HG02852 (cell line): ENCODE measurements at regions not wholly inside any gene's neighbourhood (a gene's known extent, or its start where the extent isn't known, plus 50 kb on each side); places are given as distances from the start of the nearest gene placed in this dataset.

Source experiments
- ATAC-seq: cut with Tn5 transposase; IDR thresholded peaks from one replicate; pipeline ENCODE4 v1.9.1; 2021; ENCODE audit warnings: mild to moderate bottlenecking, moderate library complexity; ENCODE audit not compliant: unreplicated experiment

- ATAC-seq, result peak; percentile 67
Measured at GRCh38 chr3:31004025-31004678, 109.7 kb upstream of the GADL1 start.

GRCh38 chr3:31008994-31009393 is 114.5 kb upstream of the GADL1 start:
- no peak for ATAC-seq

- ATAC-seq, result no peak
Measured at GRCh38 chr3:31009881-31010280, 115.4 kb upstream of the GADL1 start.

- ATAC-seq, result no peak
Measured at GRCh38 chr3:31010491-31010890, 116.0 kb upstream of the GADL1 start.

- no peak for ATAC-seq
Measured at GRCh38 chr3:31011380-31011779, 116.9 kb upstream of the GADL1 start.

GRCh38 chr3:31013090-31013489 is 118.6 kb upstream of the GADL1 start:
- no peak for ATAC-seq

GRCh38 chr3:31013843-31014242 is 119.4 kb upstream of the GADL1 start:
- ATAC-seq, result no peak

GRCh38 chr3:31014317-31015040 is 120.0 kb upstream of the GADL1 start:
- ATAC-seq, result peak; percentile 61

- no peak for ATAC-seq
Measured at GRCh38 chr3:31016196-31016595, 121.7 kb upstream of the GADL1 start.

- no peak for ATAC-seq
Measured at GRCh38 chr3:31022716-31023115, 128.3 kb upstream of the GADL1 start.

GRCh38 chr3:31025541-31025940 is 131.1 kb upstream of the GADL1 start:
- no peak for ATAC-seq

GRCh38 chr3:31027191-31027761 is 132.8 kb upstream of the GADL1 start:
- ATAC-seq, result no peak

- ATAC-seq, result no peak
Measured at GRCh38 chr3:31027914-31028313, 133.5 kb upstream of the GADL1 start.

- no peak for ATAC-seq
Measured at GRCh38 chr3:31028766-31029165, 134.3 kb upstream of the GADL1 start.

GRCh38 chr3:31029706-31030105 is 135.2 kb upstream of the GADL1 start:
- no peak for ATAC-seq

- ATAC-seq, result no peak
Measured at GRCh38 chr3:31035681-31036080, 141.2 kb upstream of the GADL1 start.

- ATAC-seq, result no peak
Measured at GRCh38 chr3:31038086-31038739, 143.8 kb upstream of the GADL1 start.

- ATAC-seq, result no peak
Measured at GRCh38 chr3:31039145-31039544, 144.7 kb upstream of the GADL1 start.

- no peak for ATAC-seq
Measured at GRCh38 chr3:31041161-31041978, 146.9 kb upstream of the GADL1 start.

- no peak for ATAC-seq
Measured at GRCh38 chr3:31043184-31043819, 148.8 kb upstream of the GADL1 start.
